ENCODE measurements at regions not wholly inside any gene's neighbourhood (a gene's known extent, or its start where the extent isn't known, plus 50 kb on each side); places are given as distances from the start of the nearest gene placed in this dataset.
"Not testable (repeated sequence)": the region's sequence is repeated elsewhere in the genome, so short reads cannot be mapped to it uniquely, and the experiment has no call there.

GRCh38 chr20:25774203-25774602 lies 77.5 kb upstream of the ZNF337 start:
- TF ChIP-seq, protein P1, sequence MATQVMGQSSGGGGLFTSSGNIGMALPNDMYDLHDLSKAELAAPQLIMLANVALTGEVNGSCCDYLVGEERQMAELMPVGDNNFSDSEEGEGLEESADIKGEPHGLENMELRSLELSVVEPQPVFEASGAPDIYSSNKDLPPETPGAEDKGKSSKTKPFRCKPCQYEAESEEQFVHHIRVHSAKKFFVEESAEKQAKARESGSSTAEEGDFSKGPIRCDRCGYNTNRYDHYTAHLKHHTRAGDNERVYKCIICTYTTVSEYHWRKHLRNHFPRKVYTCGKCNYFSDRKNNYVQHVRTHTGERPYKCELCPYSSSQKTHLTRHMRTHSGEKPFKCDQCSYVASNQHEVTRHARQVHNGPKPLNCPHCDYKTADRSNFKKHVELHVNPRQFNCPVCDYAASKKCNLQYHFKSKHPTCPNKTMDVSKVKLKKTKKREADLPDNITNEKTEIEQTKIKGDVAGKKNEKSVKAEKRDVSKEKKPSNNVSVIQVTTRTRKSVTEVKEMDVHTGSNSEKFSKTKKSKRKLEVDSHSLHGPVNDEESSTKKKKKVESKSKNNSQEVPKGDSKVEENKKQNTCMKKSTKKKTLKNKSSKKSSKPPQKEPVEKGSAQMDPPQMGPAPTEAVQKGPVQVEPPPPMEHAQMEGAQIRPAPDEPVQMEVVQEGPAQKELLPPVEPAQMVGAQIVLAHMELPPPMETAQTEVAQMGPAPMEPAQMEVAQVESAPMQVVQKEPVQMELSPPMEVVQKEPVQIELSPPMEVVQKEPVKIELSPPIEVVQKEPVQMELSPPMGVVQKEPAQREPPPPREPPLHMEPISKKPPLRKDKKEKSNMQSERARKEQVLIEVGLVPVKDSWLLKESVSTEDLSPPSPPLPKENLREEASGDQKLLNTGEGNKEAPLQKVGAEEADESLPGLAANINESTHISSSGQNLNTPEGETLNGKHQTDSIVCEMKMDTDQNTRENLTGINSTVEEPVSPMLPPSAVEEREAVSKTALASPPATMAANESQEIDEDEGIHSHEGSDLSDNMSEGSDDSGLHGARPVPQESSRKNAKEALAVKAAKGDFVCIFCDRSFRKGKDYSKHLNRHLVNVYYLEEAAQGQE (IDR thresholded peaks at IDR 0.05; ENCODE audit: borderline replicate concordance), result not testable (repeated sequence)
- not testable (repeated sequence) for TF ChIP-seq POLR2AphosphoS5 (IDR thresholded peaks at IDR 0.05); CTCF (IDR thresholded peaks at IDR 0.05; ENCODE audit: poor library complexity, severe bottlenecking); EZH2 (IDR thresholded peaks at IDR 0.05; ENCODE audit: borderline replicate concordance, insufficient read depth, low read length, poor library complexity, severe bottlenecking); RAD21 (conservative IDR thresholded peaks at IDR 0.05); SMC3 (conservative IDR thresholded peaks at IDR 0.05; ENCODE audit: poor library complexity)
